NCI-H2029 (cell line): ENCODE measurements at regions not wholly inside any gene's neighbourhood (a gene's known extent, or its start where the extent isn't known, plus 50 kb on each side); places are given as distances from the start of the nearest gene placed in this dataset.

ENCODE experiments used
- DNase-seq: peaks from one replicate; lab custom pipeline; 2025; lab: John Stamatoyannopoulos, UW

GRCh38 chr10:111739125-111739873, 444.3 kb downstream of the GPAM start:
- DNase-seq, result no peak

- DNase-seq, result no peak
These were observed 443.8 kb downstream of the GPAM start for GRCh38 chr10:111739874-111740139.

GRCh38 chr10:111745982-111746381, 437.6 kb downstream of the GPAM start:
- no peak for DNase-seq

GRCh38 chr10:111747751-111748150, 435.8 kb downstream of the GPAM start:
- no peak for DNase-seq

- DNase-seq, result no peak
These were observed 435.4 kb downstream of the GPAM start for GRCh38 chr10:111748184-111748583.

GRCh38 chr10:111750165-111750849, 433.3 kb downstream of the GPAM start:
- DNase-seq, result no peak

- DNase-seq, result no peak
These were observed 427.1 kb downstream of the GPAM start for GRCh38 chr10:111756217-111757061.

GRCh38 chr10:111758593-111758992, 425.0 kb downstream of the GPAM start:
- DNase-seq, result no peak

GRCh38 chr10:111762114-111762513, 421.5 kb downstream of the GPAM start:
- no peak for DNase-seq

GRCh38 chr10:111765216-111765615, 418.3 kb downstream of the GPAM start:
- no peak for DNase-seq

- no peak for DNase-seq
These were observed 417.1 kb downstream of the GPAM start for GRCh38 chr10:111766464-111766863.

- no peak for DNase-seq
These were observed 415.9 kb downstream of the GPAM start for GRCh38 chr10:111767661-111768060.

- no peak for DNase-seq
These were observed 409.6 kb downstream of the GPAM start for GRCh38 chr10:111773950-111774349.

- DNase-seq, result no peak
These were observed 409.1 kb downstream of the GPAM start for GRCh38 chr10:111774486-111774885.

GRCh38 chr10:111784436-111784835, 399.1 kb downstream of the GPAM start:
- no peak for DNase-seq

GRCh38 chr10:111784946-111785465, 398.6 kb downstream of the GPAM start:
- DNase-seq, result no peak

GRCh38 chr10:111785921-111786320, 397.6 kb downstream of the GPAM start:
- no peak for DNase-seq

GRCh38 chr10:111789821-111790220, 393.7 kb downstream of the GPAM start:
- DNase-seq, result no peak

- DNase-seq, result no peak
These were observed 381.7 kb downstream of the GPAM start for GRCh38 chr10:111801841-111802240.

- no peak for DNase-seq
These were observed 378.8 kb downstream of the GPAM start for GRCh38 chr10:111804781-111805180.

GRCh38 chr10:111811517-111811916, 372.0 kb downstream of the GPAM start:
- no peak for DNase-seq

- DNase-seq, result no peak
These were observed 363.1 kb downstream of the GPAM start for GRCh38 chr10:111820471-111820870.

GRCh38 chr10:111821871-111822270, 361.7 kb downstream of the GPAM start:
- no peak for DNase-seq
